ENCODE measurements at regions not wholly inside any gene's neighbourhood (a gene's known extent, or its start where the extent isn't known, plus 50 kb on each side); places are given as distances from the start of the nearest gene placed in this dataset.

GRCh38 chr4:180784940-180785339 lies 1458.3 kb upstream of the TENM3 start:
- H3K27me3 ChIP-seq (ENCODE audit: insufficient read depth, low read length) = no peaks in the 10 kb centered on the region
- ChIA-PET CTCF (no interaction called here), POLR2A (no interaction called here), RAD21 (ENCODE audit: low non-redundant PET in 1 of 2, low total read pairs in 2 of 2, uncharacterized antibody in 2 of 2, unreplicated experiment in 2 of 2) (no interaction called here)
- no peak for TF ChIP-seq POLR2AphosphoS5 (IDR thresholded peaks at IDR 0.05; ENCODE audit: low read depth, low read length)
- no peak for TF ChIP-seq YY1 (IDR thresholded peaks at IDR 0.05; ENCODE audit: extremely low read depth, insufficient replicate concordance, low read depth, low read length)
- TF ChIP-seq EZH2 (IDR thresholded peaks at IDR 0.05) = no peak
- TF ChIP-seq REST (IDR thresholded peaks at IDR 0.05; ENCODE audit: low read depth) = no peak
- no peak for TF ChIP-seq POLR2A (IDR thresholded peaks at IDR 0.05; ENCODE audit: borderline replicate concordance, extremely low read depth, insufficient read depth, insufficient read length)
- no peaks in the 10 kb centered on the region for H3K9me2 ChIP-seq (ENCODE audit: insufficient read depth)
- no peaks in the 10 kb centered on the region for H3K9me3 ChIP-seq (ENCODE audit: control insufficient read depth in 1 of 2, insufficient read depth in 1 of 2, low read depth in 1 of 2, low read length in 2 of 2)
- H3K4me3 ChIP-seq (replicated peaks in 1 of 2; ENCODE audit: low read depth in 1 of 2, low read length in 2 of 2) = no peak overlapping the region
- no peak for ATAC-seq
- intact Hi-C loops (cut with micrococcal nuclease) = no loop called here
- no peak overlapping the region for H3K27ac ChIP-seq (ENCODE audit: low read depth, low read length)
- H3K9ac ChIP-seq (ENCODE audit: low read length) = no peak overlapping the region
- H2AFZ ChIP-seq (ENCODE audit: low read depth, low read length, poor library complexity, severe bottlenecking) = no peak overlapping the region
- no peaks in the 10 kb centered on the region for H3K36me3 ChIP-seq (ENCODE audit: control insufficient read depth in 1 of 2, insufficient read depth in 2 of 2, low read length in 2 of 2)
- H3K79me2 ChIP-seq (ENCODE audit: insufficient read depth, low read length) = no peaks in the 10 kb centered on the region
- no peak for DNase-seq (ENCODE audit: low read depth, low spot score)
- H3K4me1 ChIP-seq (ENCODE audit: control insufficient read depth in 1 of 2, insufficient read depth in 2 of 2, low read length in 2 of 2) = no peaks in the 10 kb centered on the region
- H3K4me2 ChIP-seq (ENCODE audit: low read length) = no peak overlapping the region
- BruUV-seq (replicated peaks) = no TSS peak
- no peaks in the 10 kb centered on the region for H4K20me1 ChIP-seq (ENCODE audit: insufficient read depth)

- Histone ChIP-seq H3K4me2 (ENCODE audit: low read length) (no peak overlapping the region), H3K27ac (ENCODE audit: low read depth, low read length) (no peak overlapping the region), H3K36me3 (ENCODE audit: control insufficient read depth in 1 of 2, insufficient read depth in 2 of 2, low read length in 2 of 2) (no peaks in the 10 kb centered on the region), H3K9ac (ENCODE audit: low read length) (no peak overlapping the region), H2AFZ (ENCODE audit: low read depth, low read length, poor library complexity, severe bottlenecking) (no peak overlapping the region), H3K79me2 (ENCODE audit: insufficient read depth, low read length) (no peaks in the 10 kb centered on the region), H3K9me2 (ENCODE audit: insufficient read depth) (no peaks in the 10 kb centered on the region), H4K20me1 (ENCODE audit: insufficient read depth) (no peaks in the 10 kb centered on the region), H3K27me3 (ENCODE audit: insufficient read depth, low read length) (no peaks in the 10 kb centered on the region), H3K4me1 (ENCODE audit: control insufficient read depth in 1 of 2, insufficient read depth in 2 of 2, low read length in 2 of 2) (no peaks in the 10 kb centered on the region), H3K4me3 (replicated peaks in 1 of 2; ENCODE audit: low read depth in 1 of 2, low read length in 2 of 2) (no peak overlapping the region), H3K9me3 (ENCODE audit: control insufficient read depth in 1 of 2, insufficient read depth in 1 of 2, low read depth in 1 of 2, low read length in 2 of 2) (no peaks in the 10 kb centered on the region)
- RAD21 ChIA-PET (ENCODE audit: low non-redundant PET in 1 of 2, low total read pairs in 2 of 2, uncharacterized antibody in 2 of 2, unreplicated experiment in 2 of 2) = no interaction called here
- CTCF ChIA-PET = no interaction called here
- no peak for DNase-seq (ENCODE audit: low read depth, low spot score)
- BruUV-seq (replicated peaks) = no TSS peak
- no peak for ATAC-seq
- POLR2A ChIA-PET = no interaction called here
- intact Hi-C loops (cut with micrococcal nuclease) = no loop called here
- no peak for TF ChIP-seq POLR2A (IDR thresholded peaks at IDR 0.05; ENCODE audit: borderline replicate concordance, extremely low read depth, insufficient read depth, insufficient read length)
- no peak for TF ChIP-seq ZBTB33 (IDR thresholded peaks at IDR 0.05; ENCODE audit: extremely low read depth, insufficient replicate concordance, low read length)
- no peak for TF ChIP-seq CTCF (IDR thresholded peaks at IDR 0.05 in 2 of 3, conservative IDR thresholded peaks at IDR 0.05 in 1 of 3; ENCODE audit: borderline replicate concordance in 1 of 3, insufficient read depth in 1 of 3, low read depth in 2 of 3, low read length in 2 of 3)
- no peak for TF ChIP-seq SIN3A (IDR thresholded peaks at IDR 0.05; ENCODE audit: low read depth)
- TF ChIP-seq POLR2AphosphoS5 (IDR thresholded peaks at IDR 0.05; ENCODE audit: low read depth, low read length) = no peak
- no peak for TF ChIP-seq ELF1 (IDR thresholded peaks at IDR 0.05; ENCODE audit: borderline replicate concordance, low read depth)
- no peak for TF ChIP-seq SRF (IDR thresholded peaks at IDR 0.05; ENCODE audit: low read depth)
These were observed 1454.5 kb upstream of the TENM3 start for GRCh38 chr4:180788729-180789128.

Measured in HCT116 (cell line).